ENCODE measurements at regions not wholly inside any gene's neighbourhood (a gene's known extent, or its start where the extent isn't known, plus 50 kb on each side); places are given as distances from the start of the nearest gene placed in this dataset.

GRCh38 chr2:5939553-5939952 lies 247.4 kb downstream of the SOX11 start:
- DNase-seq (ENCODE audit: low spot score): no peak
- in situ Hi-C loops (cut with MboI; ENCODE audit: low pct_unique_long_range_greater_than_20kb, low sequenced_read_pairs, unreplicated experiment): no loop called here
- TF ChIP-seq, protein P1, sequence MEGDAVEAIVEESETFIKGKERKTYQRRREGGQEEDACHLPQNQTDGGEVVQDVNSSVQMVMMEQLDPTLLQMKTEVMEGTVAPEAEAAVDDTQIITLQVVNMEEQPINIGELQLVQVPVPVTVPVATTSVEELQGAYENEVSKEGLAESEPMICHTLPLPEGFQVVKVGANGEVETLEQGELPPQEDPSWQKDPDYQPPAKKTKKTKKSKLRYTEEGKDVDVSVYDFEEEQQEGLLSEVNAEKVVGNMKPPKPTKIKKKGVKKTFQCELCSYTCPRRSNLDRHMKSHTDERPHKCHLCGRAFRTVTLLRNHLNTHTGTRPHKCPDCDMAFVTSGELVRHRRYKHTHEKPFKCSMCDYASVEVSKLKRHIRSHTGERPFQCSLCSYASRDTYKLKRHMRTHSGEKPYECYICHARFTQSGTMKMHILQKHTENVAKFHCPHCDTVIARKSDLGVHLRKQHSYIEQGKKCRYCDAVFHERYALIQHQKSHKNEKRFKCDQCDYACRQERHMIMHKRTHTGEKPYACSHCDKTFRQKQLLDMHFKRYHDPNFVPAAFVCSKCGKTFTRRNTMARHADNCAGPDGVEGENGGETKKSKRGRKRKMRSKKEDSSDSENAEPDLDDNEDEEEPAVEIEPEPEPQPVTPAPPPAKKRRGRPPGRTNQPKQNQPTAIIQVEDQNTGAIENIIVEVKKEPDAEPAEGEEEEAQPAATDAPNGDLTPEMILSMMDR (IDR thresholded peaks at IDR 0.05; ENCODE audit: extremely low read depth, insufficient read depth, missing control alignments): no peak

GRCh38 chr2:5940596-5941535 lies 248.7 kb downstream of the SOX11 start:
- in situ Hi-C loops (cut with MboI; ENCODE audit: low pct_unique_long_range_greater_than_20kb, low sequenced_read_pairs, unreplicated experiment): no loop called here
- DNase-seq (ENCODE audit: low spot score): no peak
- TF ChIP-seq, protein P1 (IDR thresholded peaks at IDR 0.05; ENCODE audit: extremely low read depth, insufficient read depth, missing control alignments): no peak

- TF ChIP-seq, protein P1 (IDR thresholded peaks at IDR 0.05; ENCODE audit: extremely low read depth, insufficient read depth, missing control alignments): no peak
- DNase-seq (ENCODE audit: low spot score): no peak
- in situ Hi-C loops (cut with MboI; ENCODE audit: low pct_unique_long_range_greater_than_20kb, low sequenced_read_pairs, unreplicated experiment): no loop called here
Observed at GRCh38 chr2:5942204-5942603, 250.0 kb downstream of the SOX11 start.

GRCh38 chr2:5945742-5946141 lies 253.6 kb downstream of the SOX11 start:
- in situ Hi-C loops (cut with MboI; ENCODE audit: low pct_unique_long_range_greater_than_20kb, low sequenced_read_pairs, unreplicated experiment): no loop called here
- TF ChIP-seq, protein P1 (IDR thresholded peaks at IDR 0.05; ENCODE audit: extremely low read depth, insufficient read depth, missing control alignments): no peak
- DNase-seq (ENCODE audit: low spot score): no peak

DNA sequence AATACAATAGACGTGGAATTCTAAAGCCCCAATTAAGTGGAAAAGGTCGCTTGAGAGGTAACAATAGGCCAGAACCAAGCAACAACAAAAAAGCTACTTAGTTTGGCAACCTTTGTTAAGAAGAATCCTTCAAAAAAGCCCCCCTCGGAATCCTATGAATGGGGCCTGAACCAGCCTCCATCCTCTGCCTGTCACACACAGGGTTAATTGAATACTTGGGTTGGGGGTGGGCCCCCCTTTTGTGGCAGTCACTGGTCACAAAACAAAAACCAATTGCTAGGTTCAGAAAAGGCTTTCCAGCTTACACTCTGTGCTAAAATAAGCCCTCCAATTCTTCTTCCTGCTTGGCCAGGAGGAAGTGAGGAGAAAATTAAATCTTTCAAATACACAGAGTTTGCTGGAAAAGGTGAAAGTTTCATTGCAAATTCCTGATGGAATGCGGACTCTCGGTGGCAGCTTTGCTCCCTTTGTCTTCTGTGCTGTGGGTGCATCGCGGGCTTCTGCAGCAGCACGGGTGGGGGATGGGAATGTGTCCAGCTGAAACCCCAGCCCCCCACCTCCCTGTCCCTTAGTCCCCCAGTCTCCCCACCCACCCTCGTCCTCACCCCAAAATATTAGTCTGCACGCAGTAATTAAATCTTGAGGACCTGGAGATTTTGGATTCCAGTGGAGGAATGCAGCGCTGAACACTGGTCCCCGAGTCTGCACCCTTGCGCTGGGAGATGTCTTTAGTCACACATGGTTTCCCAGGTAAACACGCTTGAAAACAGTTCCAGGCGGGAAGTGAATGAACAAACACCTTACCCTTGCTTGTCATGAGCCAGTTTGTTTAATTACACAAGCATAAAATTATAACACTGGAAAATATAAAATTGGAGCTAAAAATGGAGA lies 254.3 kb downstream of the SOX11 start:
- in situ Hi-C loops (cut with MboI; ENCODE audit: low pct_unique_long_range_greater_than_20kb, low sequenced_read_pairs, unreplicated experiment): no loop called here
- TF ChIP-seq, protein P1 (IDR thresholded peaks at IDR 0.05; ENCODE audit: extremely low read depth, insufficient read depth, missing control alignments): no peak
- no peak for DNase-seq (ENCODE audit: low spot score)

DNA sequence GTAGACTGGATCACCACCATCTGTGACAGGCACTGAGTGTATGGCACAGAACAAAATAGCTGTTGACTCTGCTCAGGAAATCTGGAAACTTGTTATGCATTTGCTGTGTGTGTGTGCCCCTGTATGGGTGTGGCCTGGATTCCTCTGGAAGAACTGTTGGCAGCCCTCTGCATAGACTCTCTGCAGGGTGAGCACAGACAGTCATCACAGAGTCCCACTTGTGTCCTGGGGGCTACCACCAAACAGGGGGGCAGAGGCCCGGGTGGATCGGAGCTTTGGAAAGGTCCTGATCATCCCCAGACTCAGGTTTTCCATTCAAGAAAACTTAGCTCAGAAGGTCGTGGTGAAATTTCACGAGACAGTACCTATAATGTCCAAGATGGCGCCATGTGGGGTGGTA lies 258.6 kb downstream of the SOX11 start:
- TF ChIP-seq, protein P1 (IDR thresholded peaks at IDR 0.05; ENCODE audit: extremely low read depth, insufficient read depth, missing control alignments): no peak
- in situ Hi-C loops (cut with MboI; ENCODE audit: low pct_unique_long_range_greater_than_20kb, low sequenced_read_pairs, unreplicated experiment): no loop called here
- DNase-seq (ENCODE audit: low spot score): no peak

All from GM13977 (cell line).